Mesenchymal stem cell (in vitro differentiated cells and primary cell): ENCODE measurements at regions not wholly inside any gene's neighbourhood (a gene's known extent, or its start where the extent isn't known, plus 50 kb on each side); places are given as distances from the start of the nearest gene placed in this dataset.

Source experiments
- DNase-seq: peaks from one replicate; pipeline ENCODE4 v3.0.0-alpha.2; 2013
- H2AFZ ChIP-seq: one replicate; pipeline ENCODE4 v1.6.1; 2013; ENCODE audit warnings: low read depth, mild to moderate bottlenecking, control low read depth, inconsistent platforms, low read length, moderate library complexity
- H2AK5ac ChIP-seq: 2 replicates; pipeline ENCODE4 v1.6.1; 2013; ENCODE audit warnings: low read length, moderate library complexity, mild to moderate bottlenecking, inconsistent platforms; ENCODE audit not compliant: severe bottlenecking
- H2BK120ac ChIP-seq: one replicate; pipeline ENCODE4 v1.6.1; 2013; ENCODE audit warnings: low read depth, mild to moderate bottlenecking, inconsistent platforms, low read length, moderate library complexity
- H2BK12ac ChIP-seq, 2 experiments: one replicate each; pipeline ENCODE4 v1.6.1; 2013; ENCODE audit warnings: inconsistent platforms in 2 of 2, low read length in 2 of 2, mild to moderate bottlenecking in 2 of 2, moderate library complexity in 2 of 2, control low read depth in 1 of 2
- H2BK15ac ChIP-seq: one replicate; pipeline ENCODE4 v1.6.1; 2013; ENCODE audit warnings: mild to moderate bottlenecking, low read depth, inconsistent platforms; ENCODE audit not compliant: poor library complexity, severe bottlenecking
- H2BK5ac ChIP-seq: 2 replicates; pipeline ENCODE4 v1.6.1; 2013; ENCODE audit warnings: low read depth, mild to moderate bottlenecking, low read length, control low read depth, inconsistent platforms; ENCODE audit not compliant: poor library complexity, severe bottlenecking
- H3K14ac ChIP-seq, 2 experiments: one replicate each; pipeline ENCODE4 v1.6.1; 2013; ENCODE audit warnings: inconsistent platforms in 2 of 2, low read length in 2 of 2, control low read depth in 1 of 2, mild to moderate bottlenecking in 1 of 2, moderate library complexity in 1 of 2
- H3K18ac ChIP-seq, 2 experiments: one replicate each; pipeline ENCODE4 v1.6.1; 2013; ENCODE audit warnings: inconsistent platforms in 2 of 2, low read length in 2 of 2, control low read depth in 1 of 2, low read depth in 1 of 2, mild to moderate bottlenecking in 1 of 2
- H3K23ac ChIP-seq, 2 experiments: one replicate each; pipeline ENCODE4 v1.6.1; 2013; ENCODE audit warnings: inconsistent platforms in 2 of 2, low read length in 2 of 2, mild to moderate bottlenecking in 2 of 2, moderate library complexity in 2 of 2, control low read depth in 1 of 2
- H3K27ac ChIP-seq: 2 replicates; pipeline ENCODE4 v1.5.1; 2013; ENCODE audit warnings: mild to moderate bottlenecking, moderate library complexity, low read length, control low read depth, inconsistent platforms; ENCODE audit not compliant: poor library complexity, severe bottlenecking
- H3K27me3 ChIP-seq, 2 experiments: 2 replicates each; pipeline versions ENCODE4 v1.6.1 to v1.7.0; 2013; ENCODE audit warnings: low read length in 2 of 2, mild to moderate bottlenecking in 2 of 2, moderate library complexity in 2 of 2, control low read depth in 1 of 2, inconsistent platforms in 1 of 2; ENCODE audit not compliant: control insufficient read depth in 1 of 2, insufficient read depth in 1 of 2
- H3K36me3 ChIP-seq, 2 experiments: 2 replicates each; pipeline versions ENCODE4 v1.6.1 to v1.7.0; 2013; ENCODE audit warnings: low read length in 2 of 2, control low read depth in 1 of 2, inconsistent platforms in 1 of 2, low read depth in 1 of 2, mild to moderate bottlenecking in 1 of 2; ENCODE audit not compliant: insufficient read depth in 2 of 2, control insufficient read depth in 1 of 2
- H3K4ac ChIP-seq, 2 experiments: one replicate each; pipeline ENCODE4 v1.6.1; 2013; ENCODE audit warnings: inconsistent platforms in 2 of 2, low read length in 2 of 2, mild to moderate bottlenecking in 2 of 2, moderate library complexity in 2 of 2, control low read depth in 1 of 2, low read depth in 1 of 2
- H3K4me1 ChIP-seq: 2 replicates; pipeline ENCODE4 v1.6.1; 2013; ENCODE audit warnings: low read depth, low read length, control low read depth; ENCODE audit not compliant: control insufficient read depth, insufficient read depth
- H3K4me2 ChIP-seq: 2 replicates; pipeline ENCODE4 v1.6.1; 2013; ENCODE audit warnings: low read length, mild to moderate bottlenecking, inconsistent platforms; ENCODE audit not compliant: poor library complexity, severe bottlenecking
- H3K4me3 ChIP-seq, 2 experiments: 2 replicates each; pipeline versions ENCODE4 v1.5.1 to v1.7.0; 2013; ENCODE audit warnings: low read length in 2 of 2, mild to moderate bottlenecking in 2 of 2, control low read depth in 1 of 2, low read depth in 1 of 2; ENCODE audit not compliant: insufficient read depth in 1 of 2
- H3K79me1 ChIP-seq: replicated peaks from 2 replicates; pipeline ENCODE4 v1.6.1; 2013; ENCODE audit warnings: mild to moderate bottlenecking, control low read depth, low read length, inconsistent platforms; ENCODE audit not compliant: poor library complexity, severe bottlenecking
- H3K9ac ChIP-seq: 2 replicates; pipeline ENCODE4 v1.7.0; 2013; ENCODE audit warnings: mild to moderate bottlenecking, low read length, moderate library complexity
- H3K9me3 ChIP-seq: 2 replicates; pipeline ENCODE4 v1.7.0; 2013; ENCODE audit warnings: mild to moderate bottlenecking, low read length; ENCODE audit not compliant: control insufficient read depth
- H4K8ac ChIP-seq: one replicate; pipeline ENCODE4 v1.6.1; 2013; ENCODE audit warnings: inconsistent platforms, mild to moderate bottlenecking, low read length, moderate library complexity
- H4K91ac ChIP-seq: one replicate; pipeline ENCODE4 v1.6.1; 2013; ENCODE audit warnings: mild to moderate bottlenecking, low read length, inconsistent platforms
- WGBS: methylation state at CpG from one replicate; pipeline ENCODE4 v1.1.7; 2013; ENCODE audit warnings: mixed read lengths; 5-methylcytosine and 5-hydroxymethylcytosine counted together

DNA sequence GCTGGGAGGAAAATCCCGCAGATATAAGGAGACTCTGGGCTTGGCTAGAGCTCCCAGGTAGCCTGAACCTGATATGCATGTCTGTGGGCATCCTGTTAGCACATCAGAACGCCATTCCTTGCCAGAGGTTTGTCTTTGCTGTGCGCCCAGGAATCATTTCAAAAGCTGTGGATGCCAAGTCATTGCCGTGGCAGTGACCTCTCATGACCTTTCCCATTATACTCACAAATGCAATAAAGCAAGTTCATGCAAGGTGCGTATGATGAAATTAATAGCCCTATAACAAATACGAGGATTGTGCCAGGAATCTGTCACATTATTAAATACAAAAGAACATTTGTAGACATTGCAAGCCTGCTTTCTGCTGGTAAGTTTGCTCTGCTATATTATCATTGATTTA, 229.1 kb upstream of the PELI2 start:
- H3K36me3 ChIP-seq: no peaks in the 10 kb centered on the region
- H3K4ac ChIP-seq: no peak overlapping the region
- H3K4me1 ChIP-seq: no peaks in the 10 kb centered on the region
- DNase-seq: no peak
- H4K8ac ChIP-seq: no peak overlapping the region
- no peak overlapping the region for H3K4me2 ChIP-seq
- H2BK15ac ChIP-seq: no peak overlapping the region
- no peak overlapping the region for H4K91ac ChIP-seq
- H3K27me3 ChIP-seq: no peaks in the 10 kb centered on the region
- no peak overlapping the region for H3K23ac ChIP-seq
- H3K18ac ChIP-seq: no peak overlapping the region
- no peak overlapping the region for H2BK120ac ChIP-seq
- no peak overlapping the region for H2AFZ ChIP-seq
- H2BK5ac ChIP-seq: no peak overlapping the region
- no peak overlapping the region for H2AK5ac ChIP-seq
- no peak overlapping the region for H3K4me3 ChIP-seq
- no peak overlapping the region for H2BK12ac ChIP-seq
- H3K9me3 ChIP-seq: no peaks in the 10 kb centered on the region
- no peak overlapping the region for H3K27ac ChIP-seq
- no peaks in the 10 kb centered on the region for H3K79me1 ChIP-seq
- 81% methylated on average over 4 of the region's 6 CpGs for WGBS
- H3K14ac ChIP-seq: no peak overlapping the region
- H3K9ac ChIP-seq: no peak overlapping the region

DNA sequence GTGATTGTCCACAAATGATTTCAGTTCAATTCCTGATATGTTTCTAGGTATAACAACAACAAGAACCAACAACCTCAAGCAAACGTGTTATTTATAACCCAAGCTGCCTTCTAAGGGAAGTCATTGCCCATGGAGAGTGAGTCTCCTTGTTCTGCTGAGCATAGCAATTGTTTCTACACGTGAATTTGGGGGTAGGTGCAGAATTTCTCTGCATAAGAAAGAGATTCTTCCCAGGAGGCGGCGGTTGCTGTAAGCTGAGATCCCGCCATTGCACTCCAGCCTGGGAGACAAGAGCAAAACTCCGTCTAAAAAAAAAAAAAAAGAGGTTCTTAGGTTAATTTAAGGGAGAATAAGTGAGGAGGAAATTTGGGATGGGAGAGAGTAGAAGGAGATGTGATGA, 226.5 kb upstream of the PELI2 start:
- no peak overlapping the region for H3K4ac ChIP-seq
- no peak overlapping the region for H3K14ac ChIP-seq
- H2BK5ac ChIP-seq: no peak overlapping the region
- no peak for DNase-seq
- H3K4me1 ChIP-seq: no peaks in the 10 kb centered on the region
- no peak overlapping the region for H2BK120ac ChIP-seq
- no peak overlapping the region for H3K18ac ChIP-seq
- no peaks in the 10 kb centered on the region for H3K36me3 ChIP-seq
- no peaks in the 10 kb centered on the region for H3K9me3 ChIP-seq
- WGBS: 44% methylated on average over 6 of the region's 6 CpGs
- no peak overlapping the region for H3K27ac ChIP-seq
- H2BK12ac ChIP-seq: no peak overlapping the region
- no peak overlapping the region for H3K23ac ChIP-seq
- no peak overlapping the region for H2BK15ac ChIP-seq
- H3K9ac ChIP-seq: no peak overlapping the region
- H3K79me1 ChIP-seq: no peaks in the 10 kb centered on the region
- no peak overlapping the region for H2AK5ac ChIP-seq
- no peak overlapping the region for H3K4me3 ChIP-seq
- H3K27me3 ChIP-seq: no peaks in the 10 kb centered on the region
- no peak overlapping the region for H2AFZ ChIP-seq
- H4K91ac ChIP-seq: no peak overlapping the region
- H4K8ac ChIP-seq: no peak overlapping the region
- H3K4me2 ChIP-seq: no peak overlapping the region

DNA sequence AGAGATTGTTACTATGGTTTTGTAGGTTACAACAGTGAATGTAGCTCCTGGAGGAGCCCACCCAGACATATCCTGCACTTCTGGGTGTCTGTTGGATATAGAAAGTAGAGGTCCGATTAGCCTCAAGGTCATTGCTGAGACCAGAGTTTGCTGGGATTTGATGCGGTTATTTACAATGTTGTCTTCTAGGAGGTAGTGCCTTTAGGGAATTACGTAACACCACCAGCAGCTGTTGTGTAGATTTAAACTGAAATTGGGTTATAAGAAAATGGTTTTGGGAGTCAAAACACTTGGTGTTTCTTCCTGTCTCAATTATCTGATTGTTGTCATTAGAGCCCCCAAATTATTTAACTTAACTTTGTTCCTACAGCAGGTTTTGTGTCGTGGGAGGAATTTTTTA, 225.3 kb upstream of the PELI2 start:
- WGBS: 78% methylated on average over 3 of the region's 4 CpGs
- Histone ChIP-seq H3K9me3 (no peaks in the 10 kb centered on the region), H3K36me3 (no peaks in the 10 kb centered on the region)

DNA sequence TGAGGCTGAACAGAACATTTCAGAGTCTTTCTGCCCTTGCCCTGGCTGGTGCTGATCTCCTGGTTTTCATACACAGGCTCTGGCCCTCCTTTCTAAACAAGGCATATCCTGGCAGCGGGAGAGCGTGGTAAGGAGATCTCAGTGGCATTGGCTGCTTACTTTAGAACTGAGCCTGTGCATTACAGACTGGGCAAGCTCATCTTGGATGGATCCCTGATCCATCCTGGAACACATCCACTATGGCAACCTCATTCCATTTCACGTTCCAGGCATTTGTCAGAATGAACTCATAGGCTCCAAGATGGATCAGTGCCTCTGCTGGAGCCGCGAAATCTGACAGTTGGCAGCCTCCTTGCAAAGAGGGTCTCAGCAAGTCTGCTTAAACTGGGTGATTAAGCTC, 224.5 kb upstream of the PELI2 start:
- WGBS: 87% methylated on average over 5 of the region's 5 CpGs
- no peak for DNase-seq
- no peak overlapping the region for H3K4me3 ChIP-seq
- H3K9ac ChIP-seq: no peak overlapping the region
- no peaks in the 10 kb centered on the region for H3K9me3 ChIP-seq
- H2BK15ac ChIP-seq: no peak overlapping the region
- no peaks in the 10 kb centered on the region for H3K27me3 ChIP-seq
- no peak overlapping the region for H3K27ac ChIP-seq
- no peak overlapping the region for H3K14ac ChIP-seq
- H2AK5ac ChIP-seq: no peak overlapping the region
- no peak overlapping the region for H2BK5ac ChIP-seq
- no peak overlapping the region for H2BK120ac ChIP-seq
- no peak overlapping the region for H4K8ac ChIP-seq
- no peak overlapping the region for H3K23ac ChIP-seq
- H3K4me1 ChIP-seq: no peaks in the 10 kb centered on the region
- no peaks in the 10 kb centered on the region for H3K79me1 ChIP-seq
- no peak overlapping the region for H2BK12ac ChIP-seq
- no peak overlapping the region for H2AFZ ChIP-seq
- H3K36me3 ChIP-seq: no peaks in the 10 kb centered on the region
- H3K4me2 ChIP-seq: no peak overlapping the region
- no peak overlapping the region for H4K91ac ChIP-seq
- no peak overlapping the region for H3K4ac ChIP-seq
- no peak overlapping the region for H3K18ac ChIP-seq

More for the DNA sequence above, 225.3 kb upstream of the PELI2 start:
- Histone ChIP-seq H3K4me1 (no peaks in the 10 kb centered on the region), H3K79me1 (no peaks in the 10 kb centered on the region), H3K23ac (no peak overlapping the region), H3K4me2 (no peak overlapping the region), H2AK5ac (no peak overlapping the region), H3K27ac (no peak overlapping the region), H3K4ac (no peak overlapping the region), H4K91ac (no peak overlapping the region), H3K4me3 (no peak overlapping the region), H3K27me3 (no peaks in the 10 kb centered on the region), H2BK5ac (no peak overlapping the region), H2BK15ac (no peak overlapping the region), H3K9ac (no peak overlapping the region), H2BK120ac (no peak overlapping the region), H4K8ac (no peak overlapping the region), H3K14ac (no peak overlapping the region), H2AFZ (no peak overlapping the region), H3K18ac (no peak overlapping the region), H2BK12ac (no peak overlapping the region)
- no peak for DNase-seq
